ENCODE measurements at regions not wholly inside any gene's neighbourhood (a gene's known extent, or its start where the extent isn't known, plus 50 kb on each side); places are given as distances from the start of the nearest gene placed in this dataset.

- TF ChIP-seq CTCF (IDR thresholded peaks at IDR 0.05; ENCODE audit: low read depth, low read length): no peak
- no peak for TF ChIP-seq EZH2phosphoT487 (IDR thresholded peaks at IDR 0.05; ENCODE audit: low read depth)
Observed at GRCh38 chr2:58407487-58407886, 166.4 kb upstream of the FANCL start.

Measured in OCI-LY3 (cell line).